ENCODE measurements at regions not wholly inside any gene's neighbourhood (a gene's known extent, or its start where the extent isn't known, plus 50 kb on each side); places are given as distances from the start of the nearest gene placed in this dataset.

DNA sequence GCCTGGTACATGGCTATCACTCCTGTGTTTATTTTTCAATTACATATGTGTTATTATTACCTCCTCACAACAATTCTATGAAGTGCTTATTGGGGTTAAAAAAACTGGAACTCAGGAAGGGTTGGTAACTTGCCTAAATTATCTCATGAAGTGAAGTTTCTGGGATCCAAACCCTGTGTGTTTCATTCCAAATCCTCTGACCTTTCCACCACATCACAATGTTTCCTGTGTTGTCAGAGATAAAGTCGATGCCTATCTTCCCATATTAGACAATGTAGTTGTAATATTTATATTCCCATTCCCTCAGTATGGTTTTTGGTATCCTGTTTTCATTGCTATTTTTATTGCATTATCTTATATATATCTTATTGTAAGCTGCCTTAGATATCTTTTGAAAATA is 269.1 kb upstream of the CFAP20DC start:
- no peak for TF ChIP-seq EZH2 (IDR thresholded peaks at IDR 0.05; ENCODE audit: borderline replicate concordance)
- TF ChIP-seq, protein P1, sequence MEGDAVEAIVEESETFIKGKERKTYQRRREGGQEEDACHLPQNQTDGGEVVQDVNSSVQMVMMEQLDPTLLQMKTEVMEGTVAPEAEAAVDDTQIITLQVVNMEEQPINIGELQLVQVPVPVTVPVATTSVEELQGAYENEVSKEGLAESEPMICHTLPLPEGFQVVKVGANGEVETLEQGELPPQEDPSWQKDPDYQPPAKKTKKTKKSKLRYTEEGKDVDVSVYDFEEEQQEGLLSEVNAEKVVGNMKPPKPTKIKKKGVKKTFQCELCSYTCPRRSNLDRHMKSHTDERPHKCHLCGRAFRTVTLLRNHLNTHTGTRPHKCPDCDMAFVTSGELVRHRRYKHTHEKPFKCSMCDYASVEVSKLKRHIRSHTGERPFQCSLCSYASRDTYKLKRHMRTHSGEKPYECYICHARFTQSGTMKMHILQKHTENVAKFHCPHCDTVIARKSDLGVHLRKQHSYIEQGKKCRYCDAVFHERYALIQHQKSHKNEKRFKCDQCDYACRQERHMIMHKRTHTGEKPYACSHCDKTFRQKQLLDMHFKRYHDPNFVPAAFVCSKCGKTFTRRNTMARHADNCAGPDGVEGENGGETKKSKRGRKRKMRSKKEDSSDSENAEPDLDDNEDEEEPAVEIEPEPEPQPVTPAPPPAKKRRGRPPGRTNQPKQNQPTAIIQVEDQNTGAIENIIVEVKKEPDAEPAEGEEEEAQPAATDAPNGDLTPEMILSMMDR (IDR thresholded peaks at IDR 0.05; ENCODE audit: poor library complexity), result no peak
- TF ChIP-seq EZH2phosphoT487 (IDR thresholded peaks at IDR 0.05; ENCODE audit: low read depth, severe bottlenecking, unreplicated experiment), result no peak

Data from hepatocyte (in vitro differentiated cells).